Neural cell (in vitro differentiated cells): ENCODE measurements at regions not wholly inside any gene's neighbourhood (a gene's known extent, or its start where the extent isn't known, plus 50 kb on each side); places are given as distances from the start of the nearest gene placed in this dataset.

Experiments used
- H2AFZ ChIP-seq: fragments of 200-600, 300-800 bp; sonication (generic), shearing (Covaris generic); 2 replicates; pipeline ENCODE4 v1.6.0; 2014; ENCODE audit warnings: low read depth, mild to moderate bottlenecking, antibody characterized with exemption, low read length, moderate library complexity
- H3F3A ChIP-seq: fragments of 200-600 bp; shearing (Covaris generic); 2 replicates; pipeline ENCODE4 v1.6.1; 2016; ENCODE audit warnings: mild to moderate bottlenecking, moderate library complexity, mixed read lengths, antibody characterized with exemption, low read length; ENCODE audit not compliant: insufficient read depth, poor library complexity, severe bottlenecking
- H3K27ac ChIP-seq: fragments of 200-600, 300-800 bp; sonication (generic), shearing (Covaris generic); 2 replicates; pipeline ENCODE4 v1.5.1; 2014; ENCODE audit warnings: mild to moderate bottlenecking, low read length, moderate library complexity
- H3K27me3 ChIP-seq: fragments of 300-800, 200-600 bp; sonication (generic), shearing (Covaris generic); 2 replicates; pipeline ENCODE4 v1.6.0; 2014; ENCODE audit warnings: mild to moderate bottlenecking, low read depth, low read length, moderate library complexity; ENCODE audit not compliant: insufficient read depth
- H3K36me3 ChIP-seq: fragments of 300-800, 200-600 bp; sonication (generic), shearing (Covaris generic); 2 replicates; pipeline ENCODE4 v1.5.1; 2014; ENCODE audit warnings: mild to moderate bottlenecking, antibody characterized with exemption, low read length, moderate library complexity; ENCODE audit not compliant: insufficient read depth
- H3K4me2 ChIP-seq: fragments of 300-800, 200-600 bp; sonication (generic), shearing (Covaris generic); 2 replicates; pipeline ENCODE4 v1.6.0; 2014; ENCODE audit warnings: mild to moderate bottlenecking, low read length
- H3K4me3 ChIP-seq: fragments of 300-800, 200-600 bp; sonication (generic), shearing (Covaris generic); 2 replicates; pipeline ENCODE4 v1.5.1; 2014; ENCODE audit warnings: mild to moderate bottlenecking, low read length, moderate library complexity
- H3K79me2 ChIP-seq: fragments of 200-600 bp; shearing (Covaris generic); replicated peaks from 2 replicates; pipeline ENCODE4 v1.6.0; 2014; ENCODE audit warnings: mild to moderate bottlenecking, low read length, moderate library complexity; ENCODE audit not compliant: insufficient read depth
- H3K9ac ChIP-seq: fragments of 300-800, 200-600 bp; sonication (generic), shearing (Covaris generic); 2 replicates; pipeline ENCODE4 v1.6.1; 2016; ENCODE audit warnings: mild to moderate bottlenecking, low read length, mixed read lengths
- H3K9me2 ChIP-seq: fragments of 200-600 bp; shearing (Covaris generic); 2 replicates; pipeline ENCODE4 v1.6.1; 2016; ENCODE audit warnings: mild to moderate bottlenecking, low read length, mixed read lengths; ENCODE audit not compliant: insufficient read depth
- H3K9me3 ChIP-seq: fragments of 200-600, 300-800 bp; sonication (generic), shearing (Covaris generic); 2 replicates; pipeline ENCODE4 v1.6.1; 2016; ENCODE audit warnings: mild to moderate bottlenecking, mixed run types, low read length, moderate library complexity, mixed read lengths
- H4K20me1 ChIP-seq: fragments of 200-600 bp; shearing (Covaris generic); 2 replicates; pipeline ENCODE4 v1.6.1; 2016; ENCODE audit warnings: mild to moderate bottlenecking, mixed run types; ENCODE audit not compliant: insufficient read depth
- EP300 ChIP-seq: fragments of 450-650 bp; conservative IDR thresholded peaks from 2 replicates; pipeline ENCODE4 v1.6.1; 2014; ENCODE audit warnings: antibody characterized with exemption, mild to moderate bottlenecking, moderate library complexity; ENCODE audit not compliant: poor library complexity, severe bottlenecking
- EZH2 ChIP-seq: fragments of 200-600, 300-800 bp; shearing (Covaris generic), sonication (generic); IDR thresholded peaks from 2 replicates; pipeline ENCODE4 v1.6.1; 2014; ENCODE audit warnings: antibody characterized with exemption, low read length, borderline replicate concordance, mild to moderate bottlenecking; ENCODE audit not compliant: insufficient read depth, poor library complexity, severe bottlenecking
- MXI1 ChIP-seq: fragments of 450-650 bp; conservative IDR thresholded peaks from 2 replicates; pipeline ENCODE4 v1.6.1; 2014; ENCODE audit warnings: antibody characterized with exemption, mild to moderate bottlenecking; ENCODE audit not compliant: poor library complexity, severe bottlenecking
- POLR2AphosphoS5 ChIP-seq: IDR thresholded peaks from 2 replicates; pipeline ENCODE4 v1.6.1; 2012
- RAD21 ChIP-seq: fragments of 450-650 bp; conservative IDR thresholded peaks from 2 replicates; pipeline ENCODE4 v1.6.1; 2014; ENCODE audit warnings: antibody characterized with exemption, mild to moderate bottlenecking, moderate library complexity
- SMC3 ChIP-seq: fragments of 450-650 bp; conservative IDR thresholded peaks from 2 replicates; pipeline ENCODE4 v1.6.1; 2014; ENCODE audit warnings: antibody characterized with exemption, mild to moderate bottlenecking, moderate library complexity; ENCODE audit not compliant: poor library complexity
- TAF1 ChIP-seq: IDR thresholded peaks from 2 replicates; pipeline ENCODE4 v1.6.1; 2012; ENCODE audit warnings: low read depth
- TF ChIP-seq, protein P1 (sequence below): fragments of 450-650 bp; IDR thresholded peaks from 2 replicates; pipeline ENCODE4 v1.5.1; 2014; ENCODE audit warnings: antibody characterized with exemption, mild to moderate bottlenecking, moderate library complexity; ENCODE audit not compliant: poor library complexity, severe bottlenecking
- TF ChIP-seq, protein P2 (sequence below): IDR thresholded peaks from 2 replicates; pipeline ENCODE4 v1.6.1; 2012; ENCODE audit warnings: borderline replicate concordance

- no peak overlapping the region for H3K9ac ChIP-seq
- H3K27me3 ChIP-seq, result no peaks in the 10 kb centered on the region
- no peaks in the 10 kb centered on the region for H3K9me2 ChIP-seq
- H3F3A ChIP-seq, result no peaks in the 10 kb centered on the region
- no peaks in the 10 kb centered on the region for H3K9me3 ChIP-seq
- no peak overlapping the region for H3K27ac ChIP-seq
- no peaks in the 10 kb centered on the region for H3K36me3 ChIP-seq
- H3K79me2 ChIP-seq, result no peaks in the 10 kb centered on the region
- no peak overlapping the region for H3K4me3 ChIP-seq
- no peaks in the 10 kb centered on the region for H4K20me1 ChIP-seq
- no peak overlapping the region for H2AFZ ChIP-seq
- TF ChIP-seq TAF1, result no peak
- no peak for TF ChIP-seq MXI1
- no peak for TF ChIP-seq EZH2
- TF ChIP-seq, protein P1, sequence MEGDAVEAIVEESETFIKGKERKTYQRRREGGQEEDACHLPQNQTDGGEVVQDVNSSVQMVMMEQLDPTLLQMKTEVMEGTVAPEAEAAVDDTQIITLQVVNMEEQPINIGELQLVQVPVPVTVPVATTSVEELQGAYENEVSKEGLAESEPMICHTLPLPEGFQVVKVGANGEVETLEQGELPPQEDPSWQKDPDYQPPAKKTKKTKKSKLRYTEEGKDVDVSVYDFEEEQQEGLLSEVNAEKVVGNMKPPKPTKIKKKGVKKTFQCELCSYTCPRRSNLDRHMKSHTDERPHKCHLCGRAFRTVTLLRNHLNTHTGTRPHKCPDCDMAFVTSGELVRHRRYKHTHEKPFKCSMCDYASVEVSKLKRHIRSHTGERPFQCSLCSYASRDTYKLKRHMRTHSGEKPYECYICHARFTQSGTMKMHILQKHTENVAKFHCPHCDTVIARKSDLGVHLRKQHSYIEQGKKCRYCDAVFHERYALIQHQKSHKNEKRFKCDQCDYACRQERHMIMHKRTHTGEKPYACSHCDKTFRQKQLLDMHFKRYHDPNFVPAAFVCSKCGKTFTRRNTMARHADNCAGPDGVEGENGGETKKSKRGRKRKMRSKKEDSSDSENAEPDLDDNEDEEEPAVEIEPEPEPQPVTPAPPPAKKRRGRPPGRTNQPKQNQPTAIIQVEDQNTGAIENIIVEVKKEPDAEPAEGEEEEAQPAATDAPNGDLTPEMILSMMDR, result no peak
- no peak overlapping the region for H3K4me2 ChIP-seq
Measured at GRCh38 chr13:80177327-80177726, 163.6 kb downstream of the SPRY2 start.

GRCh38 chr13:80173224-80173623 is 167.7 kb downstream of the SPRY2 start:
- Histone ChIP-seq H4K20me1 (no peaks in the 10 kb centered on the region), H3K79me2 (no peaks in the 10 kb centered on the region), H2AFZ (no peak overlapping the region), H3K27me3 (no peaks in the 10 kb centered on the region), H3K9me2 (no peaks in the 10 kb centered on the region), H3K9me3 (no peaks in the 10 kb centered on the region), H3K36me3 (no peaks in the 10 kb centered on the region), H3F3A (no peaks in the 10 kb centered on the region), H3K27ac (no peak overlapping the region), H3K9ac (no peak overlapping the region), H3K4me2 (no peak overlapping the region), H3K4me3 (no peak overlapping the region)
- TF ChIP-seq TAF1, result no peak
- no peak for TF ChIP-seq EZH2
- TF ChIP-seq POLR2AphosphoS5, result no peak
- TF ChIP-seq SMC3, result no peak
- TF ChIP-seq MXI1, result no peak
- TF ChIP-seq EP300, result no peak
- TF ChIP-seq, protein P1, result no peak
- no peak for TF ChIP-seq RAD21
- TF ChIP-seq, protein P2, sequence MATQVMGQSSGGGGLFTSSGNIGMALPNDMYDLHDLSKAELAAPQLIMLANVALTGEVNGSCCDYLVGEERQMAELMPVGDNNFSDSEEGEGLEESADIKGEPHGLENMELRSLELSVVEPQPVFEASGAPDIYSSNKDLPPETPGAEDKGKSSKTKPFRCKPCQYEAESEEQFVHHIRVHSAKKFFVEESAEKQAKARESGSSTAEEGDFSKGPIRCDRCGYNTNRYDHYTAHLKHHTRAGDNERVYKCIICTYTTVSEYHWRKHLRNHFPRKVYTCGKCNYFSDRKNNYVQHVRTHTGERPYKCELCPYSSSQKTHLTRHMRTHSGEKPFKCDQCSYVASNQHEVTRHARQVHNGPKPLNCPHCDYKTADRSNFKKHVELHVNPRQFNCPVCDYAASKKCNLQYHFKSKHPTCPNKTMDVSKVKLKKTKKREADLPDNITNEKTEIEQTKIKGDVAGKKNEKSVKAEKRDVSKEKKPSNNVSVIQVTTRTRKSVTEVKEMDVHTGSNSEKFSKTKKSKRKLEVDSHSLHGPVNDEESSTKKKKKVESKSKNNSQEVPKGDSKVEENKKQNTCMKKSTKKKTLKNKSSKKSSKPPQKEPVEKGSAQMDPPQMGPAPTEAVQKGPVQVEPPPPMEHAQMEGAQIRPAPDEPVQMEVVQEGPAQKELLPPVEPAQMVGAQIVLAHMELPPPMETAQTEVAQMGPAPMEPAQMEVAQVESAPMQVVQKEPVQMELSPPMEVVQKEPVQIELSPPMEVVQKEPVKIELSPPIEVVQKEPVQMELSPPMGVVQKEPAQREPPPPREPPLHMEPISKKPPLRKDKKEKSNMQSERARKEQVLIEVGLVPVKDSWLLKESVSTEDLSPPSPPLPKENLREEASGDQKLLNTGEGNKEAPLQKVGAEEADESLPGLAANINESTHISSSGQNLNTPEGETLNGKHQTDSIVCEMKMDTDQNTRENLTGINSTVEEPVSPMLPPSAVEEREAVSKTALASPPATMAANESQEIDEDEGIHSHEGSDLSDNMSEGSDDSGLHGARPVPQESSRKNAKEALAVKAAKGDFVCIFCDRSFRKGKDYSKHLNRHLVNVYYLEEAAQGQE, result no peak
